B cell (primary cell): ENCODE measurements at regions not wholly inside any gene's neighbourhood (a gene's known extent, or its start where the extent isn't known, plus 50 kb on each side); places are given as distances from the start of the nearest gene placed in this dataset.

Experiments
- ATAC-seq: fragments of 200-7000 bp; cut with Tn5 transposase; one replicate; pipeline ENCODE4 v1.10.0; 2021; ENCODE audit warnings: low read depth, mild to moderate bottlenecking, moderate number of reproducible peaks, moderate library complexity
- CTCF ChIA-PET: fragments of 350-600 bp; sonication (Branson Sonifier 250); formaldehyde crosslinking; loops from one replicate; lab custom pipeline; 2021; ENCODE audit warnings: antibody characterized with exemption, inconsistent platforms; lab: Charles Lee
- POLR2A ChIA-PET: fragments of 350-600 bp; sonication (Branson Sonifier 250); formaldehyde crosslinking; loops from one replicate; lab custom pipeline; 2021; ENCODE audit warnings: antibody characterized with exemption; lab: Charles Lee
- DNase-seq: peaks from one replicate; pipeline ENCODE4 v3.0.0; 2013
- H2AFZ ChIP-seq: 2 replicates; pipeline ENCODE4 v1.6.1; 2012; ENCODE audit warnings: mild to moderate bottlenecking, low read depth, low read length; ENCODE audit not compliant: insufficient read depth, poor library complexity, severe bottlenecking
- H3K27ac ChIP-seq, 2 donors: 1 replicate in 1 of 2; 2 replicates in 1 of 2; pipeline ENCODE4 v1.5.1; 2012 to 2013; ENCODE audit warnings: low read length in 2 of 2, mild to moderate bottlenecking in 2 of 2, moderate library complexity in 1 of 2
- H3K27me3 ChIP-seq, 4 experiments: fragments of 200-600 bp in 1 of 4; sonication (generic) in 1 of 4; replicated peaks in 1 of 4; 1 replicate in 2 of 4; 2 replicates in 2 of 4; pipeline versions ENCODE4 v1.6.1 to v1.7.0; 2013 to 2016; ENCODE audit warnings: low read length in 3 of 4, mild to moderate bottlenecking in 2 of 4, mixed read lengths in 1 of 4, moderate library complexity in 1 of 4; ENCODE audit not compliant: insufficient read depth in 4 of 4, control insufficient read depth in 3 of 4; ENCODE audit errors: control extremely low read depth in 1 of 4
- H3K36me3 ChIP-seq, 2 experiments: replicated peaks in 1 of 2; 1 replicate in 1 of 2; 2 replicates in 1 of 2; pipeline versions ENCODE4 v1.6.1 to v1.7.1; 2013; ENCODE audit warnings: low read length in 1 of 2; ENCODE audit not compliant: insufficient read depth in 2 of 2, control insufficient read depth in 1 of 2; ENCODE audit errors: control extremely low read depth in 1 of 2, extremely low read depth in 1 of 2
- H3K4me1 ChIP-seq, 2 donors: fragments of 200-600 bp in 1 of 2; sonication (generic) in 1 of 2; 1 replicate in 1 of 2; 2 replicates in 1 of 2; pipeline versions ENCODE4 v1.5.1 to v1.6.1; 2013 to 2017; ENCODE audit warnings: low read length in 2 of 2; ENCODE audit not compliant: control insufficient read depth in 2 of 2, insufficient read depth in 2 of 2
- H3K4me2 ChIP-seq: replicated peaks from 2 replicates; pipeline ENCODE3; 2012; ENCODE audit warnings: mild to moderate bottlenecking, low read depth, low read length; ENCODE audit not compliant: poor library complexity, severe bottlenecking
- H3K4me3 ChIP-seq, 5 experiments: fragments of 200-600 bp in 1 of 5; sonication (generic) in 1 of 5; 1 replicate in 3 of 5; 2 replicates in 2 of 5; pipeline versions ENCODE4 v1.5.1 to v1.7.0; 2011 to 2016; ENCODE audit warnings: low read length in 4 of 5, mild to moderate bottlenecking in 4 of 5, low read depth in 2 of 5, control low read depth in 1 of 5, moderate library complexity in 1 of 5; ENCODE audit not compliant: insufficient read depth in 1 of 5; ENCODE audit errors: control extremely low read depth in 1 of 5, extremely low read depth in 1 of 5
- H3K79me2 ChIP-seq: fragments of 200-600 bp; sonication (generic); one replicate; pipeline ENCODE4 v1.6.0; 2016; ENCODE audit warnings: low read length; ENCODE audit not compliant: control insufficient read depth, insufficient read depth
- H3K9ac ChIP-seq: fragments of 200-600 bp; sonication (generic); 2 replicates; pipeline ENCODE4 v1.6.1; 2017; ENCODE audit warnings: mild to moderate bottlenecking, low read length, moderate library complexity
- H3K9me3 ChIP-seq, 3 donors: one replicate each; pipeline versions ENCODE4 v1.6.1 to v1.7.1; 2013; ENCODE audit warnings: low read length in 2 of 3; ENCODE audit not compliant: control insufficient read depth in 2 of 3, insufficient read depth in 1 of 3; ENCODE audit errors: control extremely low read depth in 1 of 3
- H4K20me1 ChIP-seq: 2 replicates; pipeline ENCODE4 v1.6.0; 2012; ENCODE audit warnings: mild to moderate bottlenecking, low read length; ENCODE audit not compliant: insufficient read depth, control insufficient read depth, poor library complexity, severe bottlenecking
- H3K27ac Mint-ChIP-seq: one replicate; pipeline ENCODE4 v1.8.0; 2021; ENCODE audit warnings: mixed read lengths
- H3K27me3 Mint-ChIP-seq: one replicate; pipeline ENCODE4 v1.8.0; 2021; ENCODE audit warnings: mixed read lengths
- H3K4me1 Mint-ChIP-seq: one replicate; pipeline ENCODE4 v1.8.0; 2021; ENCODE audit warnings: mixed read lengths
- H3K4me3 Mint-ChIP-seq: one replicate; pipeline ENCODE4 v1.8.0; 2021; ENCODE audit warnings: mixed read lengths
- H3K9me3 Mint-ChIP-seq: one replicate; pipeline ENCODE4 v1.8.0; 2022; ENCODE audit warnings: mixed read lengths; ENCODE audit not compliant: insufficient read depth
- CTCF ChIP-seq: fragments of 200-600 bp; IDR thresholded peaks from one replicate; pipeline ENCODE4 v1.8.0; 2022; ENCODE audit warnings: antibody characterized with exemption, mild to moderate bottlenecking
- EZH2 ChIP-seq: IDR thresholded peaks from 2 replicates; pipeline ENCODE4 v1.6.1; 2012; ENCODE audit warnings: borderline replicate concordance, low read depth, mild to moderate bottlenecking, moderate library complexity, low read length; ENCODE audit not compliant: insufficient read depth, poor library complexity, severe bottlenecking
- WGBS: methylation state at CpG from one replicate; pipeline ENCODE4 v1.1.5; 2013; ENCODE audit warnings: missing lambda C conversion rate; ENCODE audit not compliant: insufficient coverage; 5-methylcytosine and 5-hydroxymethylcytosine counted together
- intact Hi-C: fragments of 100-400 bp; cut with micrococcal nuclease; formaldehyde crosslinking; loops from one replicate; pipeline ENCODE4 v1.10.0; 2022

GRCh38 chr2:150296770-150297546 is 190.5 kb downstream of the RND3 start:
- H4K20me1 ChIP-seq, result no peaks in the 10 kb centered on the region
- H3K9me3 ChIP-seq, result no peaks in the 10 kb centered on the region
- no peak overlapping the region for H3K4me2 ChIP-seq
- CTCF ChIA-PET, result no interaction called here
- H2AFZ ChIP-seq, result no peak overlapping the region
- ATAC-seq, result no peak
- H3K4me1 ChIP-seq, result no peaks in the 10 kb centered on the region
- H3K9me3 Mint-ChIP-seq, result peaks cover 2% of the 10 kb centered on the region
- no peaks in the 10 kb centered on the region for H3K27me3 Mint-ChIP-seq
- H3K27ac Mint-ChIP-seq, result no peak overlapping the region
- intact Hi-C loops, result no loop called here
- no peak overlapping the region for H3K4me3 ChIP-seq
- TF ChIP-seq CTCF (no peak), EZH2 (no peak)
- DNase-seq, result no peak
- POLR2A ChIA-PET, result no interaction called here
- no peak overlapping the region for H3K4me3 Mint-ChIP-seq
- no peaks in the 10 kb centered on the region for H3K4me1 Mint-ChIP-seq
- no peaks in the 10 kb centered on the region for H3K36me3 ChIP-seq
- no peaks in the 10 kb centered on the region for H3K79me2 ChIP-seq
- no peak overlapping the region for H3K9ac ChIP-seq
- no peak overlapping the region for H3K27ac ChIP-seq
- no peaks in the 10 kb centered on the region for H3K27me3 ChIP-seq

GRCh38 chr2:150295544-150295943 is 191.9 kb downstream of the RND3 start:
- H2AFZ ChIP-seq, result no peak overlapping the region
- CTCF ChIA-PET, result no interaction called here
- no peak overlapping the region for H3K27ac Mint-ChIP-seq
- H3K79me2 ChIP-seq, result no peaks in the 10 kb centered on the region
- no peak overlapping the region for H3K9ac ChIP-seq
- H3K9me3 Mint-ChIP-seq, result peaks cover 2% of the 10 kb centered on the region
- no peaks in the 10 kb centered on the region for H4K20me1 ChIP-seq
- H3K27me3 ChIP-seq, result no peaks in the 10 kb centered on the region
- no peak overlapping the region for H3K4me2 ChIP-seq
- WGBS, result no CpG with 5 or more reads among the region's 2 CpGs
- intact Hi-C loops, result no loop called here
- no peaks in the 10 kb centered on the region for H3K4me1 ChIP-seq
- no peak overlapping the region for H3K4me3 Mint-ChIP-seq
- POLR2A ChIA-PET, result no interaction called here
- no peak overlapping the region for H3K4me3 ChIP-seq
- no peak overlapping the region for H3K27ac ChIP-seq
- no peak for ATAC-seq
- no peaks in the 10 kb centered on the region for H3K27me3 Mint-ChIP-seq
- DNase-seq, result no peak
- TF ChIP-seq EZH2 (no peak), CTCF (no peak)
- no peaks in the 10 kb centered on the region for H3K36me3 ChIP-seq
- no peaks in the 10 kb centered on the region for H3K4me1 Mint-ChIP-seq
- no peaks in the 10 kb centered on the region for H3K9me3 ChIP-seq
